Activated B cell treated with CpG ODN at 0.5 μM for 24 hours (primary cell): ENCODE measurements at regions not wholly inside any gene's neighbourhood (a gene's known extent, or its start where the extent isn't known, plus 50 kb on each side); places are given as distances from the start of the nearest gene placed in this dataset.

Experiments used
- ATAC-seq: fragments of 200-7000 bp; cut with Tn5 transposase; one replicate; pipeline ENCODE4 v1.10.0; 2021; ENCODE audit warnings: low read depth, mild to moderate bottlenecking, moderate library complexity
- CTCF ChIA-PET: fragments of 350-600 bp; sonication (Branson Sonifier 250); formaldehyde crosslinking; loops from one replicate; lab custom pipeline; 2021; ENCODE audit warnings: antibody characterized with exemption; lab: Charles Lee
- POLR2A ChIA-PET: fragments of 350-600 bp; sonication (Branson Sonifier 250); formaldehyde crosslinking; loops from one replicate; lab custom pipeline; 2021; ENCODE audit warnings: antibody characterized with exemption; lab: Charles Lee
- DNase-seq: peaks from one replicate; pipeline ENCODE4 v3.0.0; 2022
- H3K27ac Mint-ChIP-seq: one replicate; pipeline ENCODE4 v1.8.0; 2020; ENCODE audit warnings: mixed read lengths
- H3K27me3 Mint-ChIP-seq: one replicate; pipeline ENCODE4 v1.8.0; 2021; ENCODE audit warnings: mixed read lengths
- H3K36me3 Mint-ChIP-seq: one replicate; pipeline ENCODE4 v1.8.0; 2021; ENCODE audit warnings: low read depth, mixed read lengths
- H3K4me1 Mint-ChIP-seq: one replicate; pipeline ENCODE4 v1.8.0; 2021; ENCODE audit warnings: mixed read lengths
- H3K4me3 Mint-ChIP-seq: one replicate; pipeline ENCODE4 v1.8.0; 2020; ENCODE audit warnings: mild to moderate bottlenecking, mixed read lengths
- H3K9me3 Mint-ChIP-seq: one replicate; pipeline ENCODE4 v1.8.0; 2020; ENCODE audit warnings: mixed read lengths
- intact Hi-C: fragments of 100-400 bp; cut with micrococcal nuclease; formaldehyde crosslinking; loops from one replicate; pipeline ENCODE4 v1.15.1; 2024
- TF ChIP-seq, protein P1 (sequence below): fragments of 200-600 bp; IDR thresholded peaks from one replicate; pipeline ENCODE4 v1.8.0; 2022; ENCODE audit warnings: antibody characterized with exemption, mild to moderate bottlenecking

- H3K4me1 Mint-ChIP-seq, result no peaks in the 10 kb centered on the region
- POLR2A ChIA-PET, result no interaction called here
- CTCF ChIA-PET, result no interaction called here
Observed at GRCh38 chr14:45905672-45906071, 652.7 kb upstream of the MIS18BP1 start.

DNA sequence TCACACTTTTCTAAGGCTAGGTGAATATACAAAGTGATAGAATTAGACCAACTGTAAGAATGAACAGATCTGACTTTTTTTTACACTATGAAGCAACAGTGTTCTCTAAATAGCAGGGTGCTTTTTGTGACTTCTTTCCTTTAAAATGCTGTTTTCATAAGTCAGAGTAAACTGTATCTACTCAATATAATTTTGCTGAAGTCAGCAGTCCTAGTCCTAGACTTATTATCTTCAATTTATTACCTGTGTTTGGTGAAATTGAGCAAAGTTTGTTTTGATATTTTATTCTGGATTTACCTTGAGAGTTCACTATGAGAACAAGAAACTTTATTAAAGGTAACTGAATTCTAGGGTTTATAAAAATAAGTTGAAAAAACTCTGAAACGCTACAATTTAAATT lies 651.3 kb upstream of the MIS18BP1 start:
- ATAC-seq, result no peak
- H3K4me1 Mint-ChIP-seq, result no peaks in the 10 kb centered on the region
- H3K27ac Mint-ChIP-seq, result no peak overlapping the region
- intact Hi-C loops, result no loop called here
- TF ChIP-seq, protein P1, sequence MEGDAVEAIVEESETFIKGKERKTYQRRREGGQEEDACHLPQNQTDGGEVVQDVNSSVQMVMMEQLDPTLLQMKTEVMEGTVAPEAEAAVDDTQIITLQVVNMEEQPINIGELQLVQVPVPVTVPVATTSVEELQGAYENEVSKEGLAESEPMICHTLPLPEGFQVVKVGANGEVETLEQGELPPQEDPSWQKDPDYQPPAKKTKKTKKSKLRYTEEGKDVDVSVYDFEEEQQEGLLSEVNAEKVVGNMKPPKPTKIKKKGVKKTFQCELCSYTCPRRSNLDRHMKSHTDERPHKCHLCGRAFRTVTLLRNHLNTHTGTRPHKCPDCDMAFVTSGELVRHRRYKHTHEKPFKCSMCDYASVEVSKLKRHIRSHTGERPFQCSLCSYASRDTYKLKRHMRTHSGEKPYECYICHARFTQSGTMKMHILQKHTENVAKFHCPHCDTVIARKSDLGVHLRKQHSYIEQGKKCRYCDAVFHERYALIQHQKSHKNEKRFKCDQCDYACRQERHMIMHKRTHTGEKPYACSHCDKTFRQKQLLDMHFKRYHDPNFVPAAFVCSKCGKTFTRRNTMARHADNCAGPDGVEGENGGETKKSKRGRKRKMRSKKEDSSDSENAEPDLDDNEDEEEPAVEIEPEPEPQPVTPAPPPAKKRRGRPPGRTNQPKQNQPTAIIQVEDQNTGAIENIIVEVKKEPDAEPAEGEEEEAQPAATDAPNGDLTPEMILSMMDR, result no peak
- CTCF ChIA-PET, result no interaction called here
- no peaks in the 10 kb centered on the region for H3K9me3 Mint-ChIP-seq
- no peaks in the 10 kb centered on the region for H3K36me3 Mint-ChIP-seq
- POLR2A ChIA-PET, result no interaction called here
- no peaks in the 10 kb centered on the region for H3K27me3 Mint-ChIP-seq
- H3K4me3 Mint-ChIP-seq, result no peak overlapping the region
- DNase-seq, result no peak

More at GRCh38 chr14:45905672-45906071, 652.7 kb upstream of the MIS18BP1 start:
- intact Hi-C loops, result no loop called here
- no peak overlapping the region for H3K4me3 Mint-ChIP-seq
- ATAC-seq, result no peak
- TF ChIP-seq, protein P1, result no peak
- no peaks in the 10 kb centered on the region for H3K27me3 Mint-ChIP-seq
- H3K27ac Mint-ChIP-seq, result no peak overlapping the region
- H3K9me3 Mint-ChIP-seq, result no peaks in the 10 kb centered on the region
- no peaks in the 10 kb centered on the region for H3K36me3 Mint-ChIP-seq
- no peak for DNase-seq

GRCh38 chr14:45902241-45902640 lies 649.2 kb upstream of the MIS18BP1 start:
- no peak for ATAC-seq
- no peak overlapping the region for H3K27ac Mint-ChIP-seq
- no peaks in the 10 kb centered on the region for H3K9me3 Mint-ChIP-seq
- intact Hi-C loops, result no loop called here
- no peak for DNase-seq
- TF ChIP-seq, protein P1, result no peak
- H3K27me3 Mint-ChIP-seq, result no peaks in the 10 kb centered on the region
- POLR2A ChIA-PET, result no interaction called here
- H3K4me3 Mint-ChIP-seq, result no peak overlapping the region
- H3K4me1 Mint-ChIP-seq, result no peaks in the 10 kb centered on the region
- no peaks in the 10 kb centered on the region for H3K36me3 Mint-ChIP-seq
- CTCF ChIA-PET, result no interaction called here

GRCh38 chr14:45897439-45897838 lies 644.4 kb upstream of the MIS18BP1 start:
- H3K27ac Mint-ChIP-seq, result no peak overlapping the region
- TF ChIP-seq, protein P1, result no peak
- H3K27me3 Mint-ChIP-seq, result no peaks in the 10 kb centered on the region
- H3K9me3 Mint-ChIP-seq, result no peaks in the 10 kb centered on the region
- intact Hi-C loops, result no loop called here
- ATAC-seq, result no peak
- no peak overlapping the region for H3K4me3 Mint-ChIP-seq
- DNase-seq, result no peak
- H3K36me3 Mint-ChIP-seq, result no peaks in the 10 kb centered on the region
- POLR2A ChIA-PET, result no interaction called here
- CTCF ChIA-PET, result no interaction called here
- H3K4me1 Mint-ChIP-seq, result no peaks in the 10 kb centered on the region

GRCh38 chr14:45893127-45893526 lies 640.1 kb upstream of the MIS18BP1 start:
- Mint-ChIP-seq H3K27me3 (no peaks in the 10 kb centered on the region), H3K27ac (no peak overlapping the region), H3K9me3 (no peaks in the 10 kb centered on the region), H3K36me3 (no peaks in the 10 kb centered on the region), H3K4me3 (no peak overlapping the region), H3K4me1 (no peaks in the 10 kb centered on the region)
- no peak for ATAC-seq
- DNase-seq, result no peak
- CTCF ChIA-PET, result no interaction called here
- TF ChIP-seq, protein P1, result no peak
- intact Hi-C loops, result no loop called here
- POLR2A ChIA-PET, result no interaction called here
